ENCODE measurements at regions not wholly inside any gene's neighbourhood (a gene's known extent, or its start where the extent isn't known, plus 50 kb on each side); places are given as distances from the start of the nearest gene placed in this dataset.

- Histone ChIP-seq H3K36me3 (ENCODE audit: control insufficient read depth in 2 of 2, insufficient read depth in 2 of 2, low read length in 1 of 2) (no peaks in the 10 kb centered on the region), H3K27ac (ENCODE audit: control insufficient read depth, insufficient read depth) (no peak overlapping the region), H3K4me3 (no peak overlapping the region), H3K79me2 (ENCODE audit: control insufficient read depth, insufficient read depth, low read length) (no peaks in the 10 kb centered on the region), H3K27me3 (replicated peaks in 1 of 2; ENCODE audit: control insufficient read depth in 2 of 2, insufficient read depth in 2 of 2, low read length in 1 of 2) (peaks cover 0 to 1% of the 10 kb centered on the region in 2 experiments; a peak in 2 of 4 replicates), H3K4me2 (ENCODE audit: control insufficient read depth, insufficient read depth) (no peak overlapping the region), H3K4me1 (ENCODE audit: control insufficient read depth, insufficient read depth, low read length) (no peaks in the 10 kb centered on the region), H3K9ac (ENCODE audit: control insufficient read depth, insufficient read depth, low read length) (no peak overlapping the region), H3K9me3 (replicated peaks; ENCODE audit: control insufficient read depth, insufficient read depth, low read length) (no peaks in the 10 kb centered on the region), H2AFZ (ENCODE audit: control insufficient read depth, low read depth, low read length) (no peak overlapping the region), H4K20me1 (ENCODE audit: control insufficient read depth, insufficient read depth) (no peaks in the 10 kb centered on the region)
- no TSS peak for BruUV-seq (replicated peaks)
- RAD21 ChIA-PET (ENCODE audit: unreplicated experiment), result no interaction called here
- POLR2A ChIA-PET, result no interaction called here
- 0% methylated on average over 2 of the region's 2 CpGs for WGBS (ENCODE audit: insufficient coverage, insufficient replicate concordance, low lambda C conversion rate, missing lambda C conversion rate)
- in situ Hi-C loops (cut with MboI), result no loop called here
- CTCF ChIA-PET, result no interaction called here
- SMC1A ChIA-PET (ENCODE audit: uncharacterized antibody, unreplicated experiment), result interaction anchor here (0.6 kb wide), 1 partner anchor 219 kb away, joined by 3 read pairs; no protein-coding TSS in a partner anchor
- ATAC-seq (no peak), FAIRE-seq (no peak), DNase-seq (ENCODE audit: low read depth, low spot score) (no peak)
- intact Hi-C loops (cut with micrococcal nuclease; ENCODE audit: unreplicated experiment), result no loop called here
- TF ChIP-seq IRF5 (IDR thresholded peaks at IDR 0.05; ENCODE audit: borderline replicate concordance), result no peak
- TF ChIP-seq, protein P1, sequence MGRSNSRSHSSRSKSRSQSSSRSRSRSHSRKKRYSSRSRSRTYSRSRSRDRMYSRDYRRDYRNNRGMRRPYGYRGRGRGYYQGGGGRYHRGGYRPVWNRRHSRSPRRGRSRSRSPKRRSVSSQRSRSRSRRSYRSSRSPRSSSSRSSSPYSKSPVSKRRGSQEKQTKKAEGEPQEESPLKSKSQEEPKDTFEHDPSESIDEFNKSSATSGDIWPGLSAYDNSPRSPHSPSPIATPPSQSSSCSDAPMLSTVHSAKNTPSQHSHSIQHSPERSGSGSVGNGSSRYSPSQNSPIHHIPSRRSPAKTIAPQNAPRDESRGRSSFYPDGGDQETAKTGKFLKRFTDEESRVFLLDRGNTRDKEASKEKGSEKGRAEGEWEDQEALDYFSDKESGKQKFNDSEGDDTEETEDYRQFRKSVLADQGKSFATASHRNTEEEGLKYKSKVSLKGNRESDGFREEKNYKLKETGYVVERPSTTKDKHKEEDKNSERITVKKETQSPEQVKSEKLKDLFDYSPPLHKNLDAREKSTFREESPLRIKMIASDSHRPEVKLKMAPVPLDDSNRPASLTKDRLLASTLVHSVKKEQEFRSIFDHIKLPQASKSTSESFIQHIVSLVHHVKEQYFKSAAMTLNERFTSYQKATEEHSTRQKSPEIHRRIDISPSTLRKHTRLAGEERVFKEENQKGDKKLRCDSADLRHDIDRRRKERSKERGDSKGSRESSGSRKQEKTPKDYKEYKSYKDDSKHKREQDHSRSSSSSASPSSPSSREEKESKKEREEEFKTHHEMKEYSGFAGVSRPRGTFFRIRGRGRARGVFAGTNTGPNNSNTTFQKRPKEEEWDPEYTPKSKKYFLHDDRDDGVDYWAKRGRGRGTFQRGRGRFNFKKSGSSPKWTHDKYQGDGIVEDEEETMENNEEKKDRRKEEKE (IDR thresholded peaks at IDR 0.05), result no peak
- TF ChIP-seq SREBF2 (IDR thresholded peaks at IDR 0.05; ENCODE audit: low read length), result no peak
- TF ChIP-seq ATF7 (IDR thresholded peaks at IDR 0.05; ENCODE audit: low read depth), result no peak
- TF ChIP-seq ZBTB40 (IDR thresholded peaks at IDR 0.05; ENCODE audit: borderline replicate concordance), result no peak
- TF ChIP-seq CHD2 (IDR thresholded peaks at IDR 0.05; ENCODE audit: borderline replicate concordance, low read depth, low read length), result no peak
- TF ChIP-seq KAT2A (conservative IDR thresholded peaks at IDR 0.05; ENCODE audit: control insufficient read depth, low read depth, low read length), result no peak
- TF ChIP-seq MTA2 (IDR thresholded peaks at IDR 0.05; ENCODE audit: low read depth), result no peak
- no peak for TF ChIP-seq EED (IDR thresholded peaks at IDR 0.05; ENCODE audit: low read depth)
- TF ChIP-seq EP300 (IDR thresholded peaks at IDR 0.05; ENCODE audit: borderline replicate concordance in 1 of 2, control insufficient read depth in 1 of 2, low read depth in 2 of 2, low read length in 2 of 2), result no peak
- TF ChIP-seq TCF12 (IDR thresholded peaks at IDR 0.05; ENCODE audit: low read depth, low read length), result no peak
- TF ChIP-seq KDM1A (IDR thresholded peaks at IDR 0.05; ENCODE audit: borderline replicate concordance), result no peak
- TF ChIP-seq CREB1 (IDR thresholded peaks at IDR 0.05; ENCODE audit: low read depth), result no peak
- no peak for TF ChIP-seq SKIL (IDR thresholded peaks at IDR 0.05; ENCODE audit: low read depth, poor library complexity, severe bottlenecking)
- TF ChIP-seq CHD4 (IDR thresholded peaks at IDR 0.05), result no peak
Measured at GRCh38 chr5:159787837-159788236, 128.4 kb upstream of the ADRA1B start.

Data from GM12878 (cell line).